ENCODE measurements at regions not wholly inside any gene's neighbourhood (a gene's known extent, or its start where the extent isn't known, plus 50 kb on each side); places are given as distances from the start of the nearest gene placed in this dataset.

- TF ChIP-seq HDAC6 (IDR thresholded peaks at IDR 0.05; ENCODE audit: unreplicated experiment) (no peak), SUPT20H (IDR thresholded peaks at IDR 0.05; ENCODE audit: borderline replicate concordance, control insufficient read depth, low read depth, low read length) (no peak), KDM1A (IDR thresholded peaks at IDR 0.05; ENCODE audit: borderline replicate concordance) (no peak), MLLT1 (IDR thresholded peaks at IDR 0.05) (no peak), ZNF384 (IDR thresholded peaks at IDR 0.05; ENCODE audit: borderline replicate concordance, low read depth, low read length) (no peak), SRF (IDR thresholded peaks at IDR 0.05; ENCODE audit: low read depth in 2 of 2, low read length in 2 of 2) (no peak)
Measured at GRCh38 chrX:140180585-140180984, 215.3 kb upstream of the CXorf66 start (continued).

DNA sequence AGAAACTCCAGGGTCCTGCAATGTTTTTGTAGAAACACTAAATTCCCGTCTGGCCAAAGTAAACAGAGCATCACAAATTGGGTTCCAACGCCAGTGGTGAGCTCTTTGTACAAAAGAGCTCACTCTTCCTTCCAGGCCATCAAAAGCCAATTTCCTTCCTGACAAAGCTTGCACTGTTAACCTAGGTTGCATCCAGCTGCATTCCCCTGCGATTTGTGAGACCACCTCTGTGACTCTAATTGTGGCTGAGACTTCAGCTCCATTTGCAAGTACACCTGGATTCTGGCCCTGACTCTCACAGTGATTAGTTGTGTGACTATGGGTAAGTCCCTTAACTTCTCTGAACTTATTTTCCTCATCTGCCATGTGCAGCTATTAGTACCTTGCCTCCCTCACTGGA is 212.5 kb upstream of the CXorf66 start:
- no peaks in the 10 kb centered on the region for H3K36me3 ChIP-seq (ENCODE audit: control insufficient read depth in 2 of 2, insufficient read depth in 2 of 2, low read length in 1 of 2)
- ChIA-PET RAD21 (ENCODE audit: unreplicated experiment) (no interaction called here), SMC1A (ENCODE audit: uncharacterized antibody, unreplicated experiment) (no interaction called here), POLR2A (no interaction called here), CTCF (no interaction called here)
- H2AFZ ChIP-seq (ENCODE audit: control insufficient read depth, low read depth, low read length) = no peak overlapping the region
- H4K20me1 ChIP-seq (ENCODE audit: control insufficient read depth, insufficient read depth) = no peaks in the 10 kb centered on the region
- WGBS (ENCODE audit: insufficient coverage, insufficient replicate concordance, low lambda C conversion rate, missing lambda C conversion rate) = 0% methylated on average over 3 of the region's 3 CpGs
- H3K9me3 ChIP-seq (replicated peaks; ENCODE audit: control insufficient read depth, insufficient read depth, low read length) = no peaks in the 10 kb centered on the region
- BruUV-seq (replicated peaks) = no TSS peak
- DNase-seq (ENCODE audit: low read depth, low spot score) (no peak), FAIRE-seq (no peak), ATAC-seq (no peak)
- H3K9ac ChIP-seq (ENCODE audit: control insufficient read depth, insufficient read depth, low read length) = no peak overlapping the region
- no peaks in the 10 kb centered on the region for H3K27me3 ChIP-seq (replicated peaks in 1 of 2; ENCODE audit: control insufficient read depth in 2 of 2, insufficient read depth in 2 of 2, low read length in 1 of 2)
- no peak overlapping the region for H3K4me3 ChIP-seq
- no peak overlapping the region for H3K27ac ChIP-seq (ENCODE audit: control insufficient read depth, insufficient read depth)
- no peak overlapping the region for H3K4me2 ChIP-seq (ENCODE audit: control insufficient read depth, insufficient read depth)
- intact Hi-C loops (cut with micrococcal nuclease; ENCODE audit: unreplicated experiment) = no loop called here
- no peaks in the 10 kb centered on the region for H3K4me1 ChIP-seq (ENCODE audit: control insufficient read depth, insufficient read depth, low read length)
- TF ChIP-seq EP300 (IDR thresholded peaks at IDR 0.05; ENCODE audit: borderline replicate concordance in 1 of 2, control insufficient read depth in 1 of 2, low read depth in 2 of 2, low read length in 2 of 2) (no peak), BCL11A (IDR thresholded peaks at IDR 0.05; ENCODE audit: low read depth, low read length) (no peak), MEF2A (IDR thresholded peaks at IDR 0.05; ENCODE audit: insufficient read depth, low read depth, low read length) (no peak), ASH2L (IDR thresholded peaks at IDR 0.05; ENCODE audit: borderline replicate concordance, low read depth) (no peak), SRF (IDR thresholded peaks at IDR 0.05; ENCODE audit: low read depth in 2 of 2, low read length in 2 of 2) (no peak), NR2C2 (IDR thresholded peaks at IDR 0.05; ENCODE audit: borderline replicate concordance, control insufficient read depth, insufficient read length, low read depth) (no peak), EZH2 (IDR thresholded peaks at IDR 0.05; ENCODE audit: borderline replicate concordance, control insufficient read depth, low read depth, low read length) (no peak)
- H3K79me2 ChIP-seq (ENCODE audit: control insufficient read depth, insufficient read depth, low read length) = no peaks in the 10 kb centered on the region
- in situ Hi-C loops (cut with MboI) = no loop called here
